ENCODE measurements at regions not wholly inside any gene's neighbourhood (a gene's known extent, or its start where the extent isn't known, plus 50 kb on each side); places are given as distances from the start of the nearest gene placed in this dataset.
A peak's percentile ranks its signal among the peaks of the same experiment; 100 is the strongest.

DNA sequence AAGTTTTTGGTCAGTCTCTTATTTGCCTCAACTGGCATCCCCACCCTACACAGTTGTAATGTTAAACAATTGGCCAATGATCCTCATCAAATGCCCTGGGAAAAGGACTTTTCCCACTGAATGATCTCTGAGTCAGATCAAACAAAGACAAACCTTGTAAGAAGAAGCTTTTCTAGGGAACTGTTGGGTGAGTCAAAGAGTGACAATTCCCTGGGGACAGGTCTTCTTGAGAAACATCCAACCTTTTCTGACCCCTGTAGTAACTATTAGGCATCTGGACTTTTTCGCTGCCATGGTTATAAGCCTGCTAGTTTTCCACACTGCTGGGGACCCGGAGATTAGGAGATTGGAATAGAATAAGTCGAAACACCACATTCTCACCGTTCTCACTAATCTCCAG lies 789.8 kb upstream of the API5 start:
- Mint-ChIP-seq H3K36me3 (ENCODE audit: low read depth) (no peaks in the 10 kb centered on the region), H3K27ac (no peak overlapping the region), H3K4me3 (no peak overlapping the region), H3K9me3 (peaks cover 12% of the 10 kb centered on the region), H3K27me3 (ENCODE audit: insufficient read depth) (no peaks in the 10 kb centered on the region), H3K4me1 (peaks cover 29% of the 10 kb centered on the region)
- no peak overlapping the region for H3K27ac ChIP-seq (ENCODE audit: low read depth, low read length)
- H3K9me3 ChIP-seq (ENCODE audit: control insufficient read depth, low read length), result no peaks in the 10 kb centered on the region
- TF ChIP-seq, protein P1, sequence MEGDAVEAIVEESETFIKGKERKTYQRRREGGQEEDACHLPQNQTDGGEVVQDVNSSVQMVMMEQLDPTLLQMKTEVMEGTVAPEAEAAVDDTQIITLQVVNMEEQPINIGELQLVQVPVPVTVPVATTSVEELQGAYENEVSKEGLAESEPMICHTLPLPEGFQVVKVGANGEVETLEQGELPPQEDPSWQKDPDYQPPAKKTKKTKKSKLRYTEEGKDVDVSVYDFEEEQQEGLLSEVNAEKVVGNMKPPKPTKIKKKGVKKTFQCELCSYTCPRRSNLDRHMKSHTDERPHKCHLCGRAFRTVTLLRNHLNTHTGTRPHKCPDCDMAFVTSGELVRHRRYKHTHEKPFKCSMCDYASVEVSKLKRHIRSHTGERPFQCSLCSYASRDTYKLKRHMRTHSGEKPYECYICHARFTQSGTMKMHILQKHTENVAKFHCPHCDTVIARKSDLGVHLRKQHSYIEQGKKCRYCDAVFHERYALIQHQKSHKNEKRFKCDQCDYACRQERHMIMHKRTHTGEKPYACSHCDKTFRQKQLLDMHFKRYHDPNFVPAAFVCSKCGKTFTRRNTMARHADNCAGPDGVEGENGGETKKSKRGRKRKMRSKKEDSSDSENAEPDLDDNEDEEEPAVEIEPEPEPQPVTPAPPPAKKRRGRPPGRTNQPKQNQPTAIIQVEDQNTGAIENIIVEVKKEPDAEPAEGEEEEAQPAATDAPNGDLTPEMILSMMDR (conservative IDR thresholded peaks at IDR 0.05), result no peak
- no peak overlapping the region for H3K4me3 ChIP-seq (ENCODE audit: low read length)
- no peaks in the 10 kb centered on the region for H3K27me3 ChIP-seq (ENCODE audit: control insufficient read depth, insufficient read depth, low read length, poor library complexity, severe bottlenecking)
- no peak overlapping the region for H3K9ac ChIP-seq (ENCODE audit: extremely low read depth, low read length, poor library complexity, severe bottlenecking)
- WGBS, 2 experiments (ENCODE audit: insufficient coverage in 1 of 2, insufficient read length in 1 of 2), result 93% methylated on average over 3 to 4 of the region's 4 CpGs
- no peak for DNase-seq
- H3K36me3 ChIP-seq (ENCODE audit: control insufficient read depth, insufficient read depth, low read length), result no peaks in the 10 kb centered on the region
- H3K4me1 ChIP-seq (ENCODE audit: control insufficient read depth, insufficient read depth, low read length), result peaks cover 9% of the 10 kb centered on the region

DNA sequence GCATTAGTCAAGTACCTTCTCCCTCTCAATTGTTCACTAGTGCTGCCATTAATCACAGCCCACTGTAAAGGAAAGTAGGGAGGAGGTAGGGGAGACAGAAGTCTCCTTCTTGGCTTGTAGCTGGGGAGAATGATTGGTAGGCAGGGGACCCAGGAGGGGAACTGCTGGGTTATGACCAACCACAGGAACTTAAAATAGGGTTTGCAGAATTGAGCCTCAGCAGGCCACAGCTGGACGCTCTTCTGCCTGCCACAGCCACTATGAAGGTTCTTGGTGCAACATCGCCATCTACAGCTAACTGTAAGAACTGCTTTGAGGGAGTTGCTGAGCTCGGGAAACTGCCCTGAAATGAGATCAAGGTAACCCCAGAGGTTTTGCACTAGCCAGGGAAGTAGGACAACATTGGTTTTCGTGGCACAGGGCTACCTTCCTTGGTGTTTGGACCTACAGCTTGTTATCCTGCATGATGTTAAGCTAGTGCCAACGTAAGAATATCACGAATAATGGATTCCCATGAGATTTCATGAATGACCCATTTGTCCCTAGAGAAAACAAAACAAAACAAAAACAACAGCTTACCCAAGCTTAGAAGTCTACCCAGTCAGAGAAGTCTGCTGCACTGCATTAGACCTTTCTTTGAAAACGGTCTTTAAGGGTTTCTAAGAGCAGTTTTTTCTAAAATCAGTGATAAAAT lies 787.1 kb upstream of the API5 start:
- Histone ChIP-seq H3K4me1 (ENCODE audit: control insufficient read depth, insufficient read depth, low read length) (peaks cover 9% of the 10 kb centered on the region), H3K27ac (ENCODE audit: low read depth, low read length) (no peak overlapping the region), H3K9me3 (ENCODE audit: control insufficient read depth, low read length) (no peaks in the 10 kb centered on the region), H3K4me3 (ENCODE audit: low read length) (no peak overlapping the region), H3K9ac (ENCODE audit: extremely low read depth, low read length, poor library complexity, severe bottlenecking) (no peak overlapping the region), H3K36me3 (ENCODE audit: control insufficient read depth, insufficient read depth, low read length) (no peaks in the 10 kb centered on the region), H3K27me3 (ENCODE audit: control insufficient read depth, insufficient read depth, low read length, poor library complexity, severe bottlenecking) (no peaks in the 10 kb centered on the region)
- peak; percentile 93 for DNase-seq
- TF ChIP-seq, protein P1 (conservative IDR thresholded peaks at IDR 0.05), result peak; percentile 89
- Mint-ChIP-seq H3K4me1 (peaks cover 35% of the 10 kb centered on the region), H3K4me3 (no peak overlapping the region), H3K9me3 (peaks cover 3% of the 10 kb centered on the region), H3K27ac (no peak overlapping the region), H3K36me3 (ENCODE audit: low read depth) (no peaks in the 10 kb centered on the region), H3K27me3 (ENCODE audit: insufficient read depth) (no peaks in the 10 kb centered on the region)
- WGBS, 2 experiments (ENCODE audit: insufficient coverage in 1 of 2, insufficient read length in 1 of 2), result 5 to 15% methylated on average over 4 to 7 of the region's 7 CpGs

DNA sequence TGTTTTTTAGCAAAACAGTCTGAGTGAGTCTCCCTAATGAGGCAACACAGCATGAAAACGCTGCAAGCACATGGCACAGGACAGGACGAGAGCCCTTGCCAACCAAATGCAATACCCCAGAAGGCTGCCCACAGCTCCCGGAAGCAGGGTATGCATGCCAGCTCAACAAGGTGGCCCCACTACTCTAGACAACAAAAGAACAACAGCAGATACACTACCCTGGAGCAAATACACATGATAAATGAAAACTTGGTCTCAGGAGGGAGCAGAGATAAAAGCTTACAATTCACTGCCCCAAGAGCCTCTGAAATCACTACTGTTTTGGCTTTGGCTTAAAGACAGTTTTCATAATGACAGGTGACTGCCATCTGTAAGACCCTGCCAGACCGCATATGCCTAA lies 785.4 kb upstream of the API5 start:
- peaks cover 34% of the 10 kb centered on the region for H3K4me1 Mint-ChIP-seq
- no peaks in the 10 kb centered on the region for H3K27me3 ChIP-seq (ENCODE audit: control insufficient read depth, insufficient read depth, low read length, poor library complexity, severe bottlenecking)
- H3K4me3 ChIP-seq (ENCODE audit: low read length), result no peak overlapping the region
- no peak overlapping the region for H3K27ac Mint-ChIP-seq
- H3K27ac ChIP-seq (ENCODE audit: low read depth, low read length), result no peak overlapping the region
- H3K27me3 Mint-ChIP-seq (ENCODE audit: insufficient read depth), result no peaks in the 10 kb centered on the region
- H3K36me3 ChIP-seq (ENCODE audit: control insufficient read depth, insufficient read depth, low read length), result no peaks in the 10 kb centered on the region
- no peak for DNase-seq
- H3K36me3 Mint-ChIP-seq (ENCODE audit: low read depth), result no peaks in the 10 kb centered on the region
- H3K4me3 Mint-ChIP-seq, result no peak overlapping the region
- TF ChIP-seq, protein P1 (conservative IDR thresholded peaks at IDR 0.05), result no peak
- no peak overlapping the region for H3K9ac ChIP-seq (ENCODE audit: extremely low read depth, low read length, poor library complexity, severe bottlenecking)
- no peaks in the 10 kb centered on the region for H3K9me3 ChIP-seq (ENCODE audit: control insufficient read depth, low read length)
- 79 to 92% methylated on average over 2 to 4 of the region's 4 CpGs for WGBS, 2 experiments (ENCODE audit: insufficient coverage in 1 of 2, insufficient read length in 1 of 2)
- peaks cover 9% of the 10 kb centered on the region for H3K4me1 ChIP-seq (ENCODE audit: control insufficient read depth, insufficient read depth, low read length)
- H3K9me3 Mint-ChIP-seq, result no peaks in the 10 kb centered on the region
